ENCODE measurements at regions not wholly inside any gene's neighbourhood (a gene's known extent, or its start where the extent isn't known, plus 50 kb on each side); places are given as distances from the start of the nearest gene placed in this dataset.
"Not testable (repeated sequence)": the region's sequence is repeated elsewhere in the genome, so short reads cannot be mapped to it uniquely, and the experiment has no call there.

- Histone ChIP-seq H3K27ac (ENCODE audit: low read depth in 2 of 2, low read length in 1 of 2) (no peak overlapping the region), H3K4me1 (ENCODE audit: control insufficient read depth in 2 of 2, insufficient read depth in 2 of 2, low read length in 1 of 2) (no peaks in the 10 kb centered on the region), H3K36me3 (ENCODE audit: control insufficient read depth in 2 of 2, insufficient read depth in 2 of 2, low read length in 1 of 2) (no peaks in the 10 kb centered on the region), H3K27me3 (ENCODE audit: control insufficient read depth in 1 of 2, insufficient read depth in 2 of 2, low read length in 2 of 2) (no peaks in the 10 kb centered on the region), H3K9me3 (ENCODE audit: control insufficient read depth in 2 of 2, insufficient read depth in 1 of 2, low read depth in 1 of 2, low read length in 1 of 2) (peaks cover 0 to 5% of the 10 kb centered on the region in 2 donors), H3K4me3 (ENCODE audit: low read depth in 1 of 2, low read length in 2 of 2) (no peak overlapping the region)
- WGBS, 2 donors, result 62 to 64% methylated on average over 12 of the region's 12 CpGs
These were observed 69.7 kb downstream of the RPS6KA4 start for GRCh38 chr11:64428693-64429092.

DNA sequence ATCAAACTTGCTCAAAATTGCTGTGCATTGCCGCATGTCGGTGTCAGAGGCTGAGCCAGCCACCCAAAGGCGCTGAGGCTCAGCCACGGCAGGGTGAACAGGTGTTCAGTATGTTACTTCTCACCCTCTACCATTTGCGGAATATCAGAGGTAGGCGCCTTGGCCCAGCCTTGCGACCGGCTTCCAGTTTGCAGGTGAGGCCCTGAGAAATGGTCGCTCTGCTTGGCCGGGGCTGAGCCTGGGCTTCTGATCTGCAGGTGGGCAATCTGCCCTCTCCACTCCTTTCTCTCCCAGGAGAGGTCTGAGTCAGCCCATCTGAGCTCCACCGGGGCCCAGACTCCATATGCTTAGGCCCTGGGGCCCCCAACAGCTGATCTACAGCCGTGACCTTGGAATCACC, 71.0 kb downstream of the RPS6KA4 start:
- H3K27me3 ChIP-seq (ENCODE audit: control insufficient read depth in 1 of 2, insufficient read depth in 2 of 2, low read length in 2 of 2), result no peaks in the 10 kb centered on the region
- H3K4me1 ChIP-seq (ENCODE audit: control insufficient read depth in 2 of 2, insufficient read depth in 2 of 2, low read length in 1 of 2), result no peaks in the 10 kb centered on the region
- no peak overlapping the region for H3K27ac ChIP-seq (ENCODE audit: low read depth in 2 of 2, low read length in 1 of 2)
- 90% methylated on average over 12 of the region's 12 CpGs for WGBS, 2 donors
- no peaks in the 10 kb centered on the region for H3K36me3 ChIP-seq (ENCODE audit: control insufficient read depth in 2 of 2, insufficient read depth in 2 of 2, low read length in 1 of 2)
- H3K9me3 ChIP-seq (ENCODE audit: control insufficient read depth in 2 of 2, insufficient read depth in 1 of 2, low read depth in 1 of 2, low read length in 1 of 2), result peaks cover 0 to 5% of the 10 kb centered on the region in 2 donors
- no peak overlapping the region for H3K4me3 ChIP-seq (ENCODE audit: low read depth in 1 of 2, low read length in 2 of 2)

DNA sequence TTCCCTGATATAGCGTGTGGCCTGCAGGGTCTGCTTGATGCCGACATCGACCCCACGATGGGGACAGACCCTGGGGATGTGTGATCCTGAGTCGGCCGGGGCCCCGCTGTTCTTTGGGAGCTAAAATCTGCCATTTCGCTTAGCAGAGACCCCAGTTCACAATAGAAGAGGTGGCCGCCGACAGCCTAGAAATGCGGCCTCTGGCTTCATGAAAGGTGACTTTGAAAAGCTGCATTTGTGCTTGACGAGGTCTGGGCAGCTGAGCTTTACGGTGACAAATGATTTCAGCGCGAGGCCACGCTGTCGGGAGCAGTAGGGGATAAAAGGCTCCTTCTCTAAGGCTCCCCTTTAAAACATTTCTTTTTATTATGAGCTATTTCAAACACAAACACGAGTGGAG, 71.7 kb downstream of the RPS6KA4 start:
- Histone ChIP-seq H3K4me1 (ENCODE audit: control insufficient read depth in 2 of 2, insufficient read depth in 2 of 2, low read length in 1 of 2) (no peaks in the 10 kb centered on the region), H3K27ac (ENCODE audit: low read depth in 2 of 2, low read length in 1 of 2) (no peak overlapping the region), H3K27me3 (ENCODE audit: control insufficient read depth in 1 of 2, insufficient read depth in 2 of 2, low read length in 2 of 2) (no peaks in the 10 kb centered on the region), H3K4me3 (ENCODE audit: low read depth in 1 of 2, low read length in 2 of 2) (no peak overlapping the region), H3K9me3 (ENCODE audit: control insufficient read depth in 2 of 2, insufficient read depth in 1 of 2, low read depth in 1 of 2, low read length in 1 of 2) (peaks cover 0 to 5% of the 10 kb centered on the region in 2 donors), H3K36me3 (ENCODE audit: control insufficient read depth in 2 of 2, insufficient read depth in 2 of 2, low read length in 1 of 2) (no peaks in the 10 kb centered on the region)
- WGBS, 2 donors, result 65 to 69% methylated on average over 18 of the region's 18 CpGs

- Histone ChIP-seq H3K27ac (ENCODE audit: low read depth in 2 of 2, low read length in 1 of 2) (no peak overlapping the region), H3K9me3 (ENCODE audit: control insufficient read depth in 2 of 2, insufficient read depth in 1 of 2, low read depth in 1 of 2, low read length in 1 of 2) (peaks cover 0 to 5% of the 10 kb centered on the region in 2 donors), H3K4me1 (ENCODE audit: control insufficient read depth in 2 of 2, insufficient read depth in 2 of 2, low read length in 1 of 2) (no peaks in the 10 kb centered on the region), H3K27me3 (ENCODE audit: control insufficient read depth in 1 of 2, insufficient read depth in 2 of 2, low read length in 2 of 2) (no peaks in the 10 kb centered on the region), H3K36me3 (ENCODE audit: control insufficient read depth in 2 of 2, insufficient read depth in 2 of 2, low read length in 1 of 2) (no peaks in the 10 kb centered on the region), H3K4me3 (ENCODE audit: low read depth in 1 of 2, low read length in 2 of 2) (no peak overlapping the region)
- WGBS, 2 donors, result 42 to 45% methylated on average over 4 of the region's 4 CpGs
These were observed 77.0 kb downstream of the RPS6KA4 start for GRCh38 chr11:64436000-64436399.

GRCh38 chr11:64437426-64437825, 78.5 kb downstream of the RPS6KA4 start:
- 57 to 63% methylated on average over 7 of the region's 7 CpGs for WGBS, 2 donors
- Histone ChIP-seq H3K36me3 (ENCODE audit: control insufficient read depth in 2 of 2, insufficient read depth in 2 of 2, low read length in 1 of 2) (no peaks in the 10 kb centered on the region), H3K4me3 (ENCODE audit: low read depth in 1 of 2, low read length in 2 of 2) (no peak overlapping the region), H3K27ac (ENCODE audit: low read depth in 2 of 2, low read length in 1 of 2) (no peak overlapping the region), H3K27me3 (ENCODE audit: control insufficient read depth in 1 of 2, insufficient read depth in 2 of 2, low read length in 2 of 2) (no peaks in the 10 kb centered on the region), H3K4me1 (ENCODE audit: control insufficient read depth in 2 of 2, insufficient read depth in 2 of 2, low read length in 1 of 2) (no peaks in the 10 kb centered on the region), H3K9me3 (ENCODE audit: control insufficient read depth in 2 of 2, insufficient read depth in 1 of 2, low read depth in 1 of 2, low read length in 1 of 2) (no peaks in the 10 kb centered on the region)

- no peaks in the 10 kb centered on the region for H3K36me3 ChIP-seq (ENCODE audit: control insufficient read depth in 2 of 2, insufficient read depth in 2 of 2, low read length in 1 of 2)
- 45% methylated on average over 22 of the region's 22 CpGs for WGBS, 2 donors
- no peaks in the 10 kb centered on the region for H3K27me3 ChIP-seq (ENCODE audit: control insufficient read depth in 1 of 2, insufficient read depth in 2 of 2, low read length in 2 of 2)
- no peak overlapping the region for H3K4me3 ChIP-seq (ENCODE audit: low read depth in 1 of 2, low read length in 2 of 2)
- no peaks in the 10 kb centered on the region for H3K4me1 ChIP-seq (ENCODE audit: control insufficient read depth in 2 of 2, insufficient read depth in 2 of 2, low read length in 1 of 2)
- no peak overlapping the region for H3K27ac ChIP-seq (ENCODE audit: low read depth in 2 of 2, low read length in 1 of 2)
- H3K9me3 ChIP-seq (ENCODE audit: control insufficient read depth in 2 of 2, insufficient read depth in 1 of 2, low read depth in 1 of 2, low read length in 1 of 2), result no peaks in the 10 kb centered on the region
These were observed 80.2 kb downstream of the RPS6KA4 start for GRCh38 chr11:64438986-64439771.

DNA sequence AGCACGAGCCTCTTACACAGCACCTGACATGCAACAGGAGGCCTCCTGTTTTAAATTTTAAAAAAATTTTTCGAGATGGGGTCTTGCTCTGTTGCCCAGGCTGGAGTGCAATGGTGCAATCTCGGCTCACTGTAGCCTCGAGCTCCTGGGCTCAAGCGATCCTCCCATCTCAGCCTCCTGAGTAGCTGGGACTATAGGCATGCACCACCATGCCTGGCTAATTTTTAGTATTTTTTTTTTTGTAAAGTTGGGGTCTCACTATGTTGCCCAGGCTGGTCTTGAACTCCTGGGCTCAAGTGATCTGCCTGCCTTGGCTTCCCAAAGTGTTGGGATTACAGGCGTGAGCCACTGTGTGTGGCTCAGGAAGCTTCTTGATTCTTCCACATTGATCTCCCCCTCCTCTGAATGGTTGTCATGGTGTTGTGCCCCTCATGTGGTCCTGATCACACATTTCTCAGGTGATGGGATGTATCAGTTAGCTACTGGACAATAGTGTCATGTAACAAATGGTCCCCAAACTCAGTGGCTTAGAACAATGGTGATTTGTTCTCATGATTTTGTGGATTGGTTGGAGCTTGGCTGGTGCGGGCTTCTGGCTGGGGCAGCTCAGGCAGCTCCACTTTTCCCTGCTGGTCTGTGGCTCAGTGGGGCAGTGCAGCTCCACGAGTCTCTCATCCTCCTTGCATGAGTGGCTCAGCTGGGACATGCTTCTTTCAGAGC, 81.0 kb downstream of the RPS6KA4 start:
- WGBS, 2 donors, result 86 to 89% methylated on average over 8 of the region's 8 CpGs

DNA sequence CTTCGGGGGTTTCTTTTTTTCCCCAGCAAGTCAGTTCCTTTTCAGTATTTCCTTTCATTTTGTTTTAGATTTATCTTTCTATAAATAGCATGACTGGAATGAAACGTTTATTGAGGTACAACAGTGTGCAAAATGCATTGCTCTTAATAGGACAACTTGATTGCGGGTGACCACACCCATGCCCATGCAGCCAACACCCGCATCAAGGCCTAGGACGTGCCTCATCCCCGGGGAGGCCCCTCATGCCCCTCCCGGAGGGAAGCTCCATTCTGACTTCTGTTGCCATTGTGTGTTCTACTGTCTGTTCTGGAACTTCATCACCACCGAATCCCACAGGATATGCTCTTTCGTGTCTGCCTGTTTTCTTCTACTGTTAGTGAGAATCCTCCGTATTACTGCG, 82.2 kb downstream of the RPS6KA4 start:
- no peaks in the 10 kb centered on the region for H3K9me3 ChIP-seq (ENCODE audit: control insufficient read depth in 2 of 2, insufficient read depth in 1 of 2, low read depth in 1 of 2, low read length in 1 of 2)
- no peak overlapping the region for H3K27ac ChIP-seq (ENCODE audit: low read depth in 2 of 2, low read length in 1 of 2)
- no peaks in the 10 kb centered on the region for H3K36me3 ChIP-seq (ENCODE audit: control insufficient read depth in 2 of 2, insufficient read depth in 2 of 2, low read length in 1 of 2)
- no peaks in the 10 kb centered on the region for H3K27me3 ChIP-seq (ENCODE audit: control insufficient read depth in 1 of 2, insufficient read depth in 2 of 2, low read length in 2 of 2)
- no peaks in the 10 kb centered on the region for H3K4me1 ChIP-seq (ENCODE audit: control insufficient read depth in 2 of 2, insufficient read depth in 2 of 2, low read length in 1 of 2)
- WGBS, 2 donors, result 54 to 57% methylated on average over 11 of the region's 11 CpGs
- H3K4me3 ChIP-seq (ENCODE audit: low read depth in 1 of 2, low read length in 2 of 2), result no peak overlapping the region

More for the DNA sequence above, 81.0 kb downstream of the RPS6KA4 start:
- H3K4me3 ChIP-seq (ENCODE audit: low read depth in 1 of 2, low read length in 2 of 2); H3K27me3 ChIP-seq (ENCODE audit: control insufficient read depth in 1 of 2, insufficient read depth in 2 of 2, low read length in 2 of 2); H3K4me1 ChIP-seq (ENCODE audit: control insufficient read depth in 2 of 2, insufficient read depth in 2 of 2, low read length in 1 of 2); H3K36me3 ChIP-seq (ENCODE audit: control insufficient read depth in 2 of 2, insufficient read depth in 2 of 2, low read length in 1 of 2); H3K9me3 ChIP-seq (ENCODE audit: control insufficient read depth in 2 of 2, insufficient read depth in 1 of 2, low read depth in 1 of 2, low read length in 1 of 2); H3K27ac ChIP-seq (ENCODE audit: low read depth in 2 of 2, low read length in 1 of 2): not testable (repeated sequence)

GRCh38 chr11:64443001-64443400, 84.0 kb downstream of the RPS6KA4 start:
- H3K4me1 ChIP-seq (ENCODE audit: control insufficient read depth in 2 of 2, insufficient read depth in 2 of 2, low read length in 1 of 2), result no peaks in the 10 kb centered on the region
- H3K27ac ChIP-seq (ENCODE audit: low read depth in 2 of 2, low read length in 1 of 2), result no peak overlapping the region
- 74 to 81% methylated on average over 5 of the region's 5 CpGs for WGBS, 2 donors
- H3K36me3 ChIP-seq (ENCODE audit: control insufficient read depth in 2 of 2, insufficient read depth in 2 of 2, low read length in 1 of 2), result no peaks in the 10 kb centered on the region
- no peaks in the 10 kb centered on the region for H3K9me3 ChIP-seq (ENCODE audit: control insufficient read depth in 2 of 2, insufficient read depth in 1 of 2, low read depth in 1 of 2, low read length in 1 of 2)
- H3K4me3 ChIP-seq (ENCODE audit: low read depth in 1 of 2, low read length in 2 of 2), result no peak overlapping the region
- no peaks in the 10 kb centered on the region for H3K27me3 ChIP-seq (ENCODE audit: control insufficient read depth in 1 of 2, insufficient read depth in 2 of 2, low read length in 2 of 2)

Measured in esophagus (tissue), 2 donors.